HCT116 (cell line): ENCODE measurements at regions not wholly inside any gene's neighbourhood (a gene's known extent, or its start where the extent isn't known, plus 50 kb on each side); places are given as distances from the start of the nearest gene placed in this dataset.

Experiments
- ATAC-seq: fragments of 200-7000 bp; cut with Tn5 transposase; 2 replicates; pipeline ENCODE4 v1.9.1; 2020; ENCODE audit warnings: mild to moderate bottlenecking, moderate library complexity
- BruUV-seq: library from RNA; stranded (reverse); fragments of 400-500 nt; replicated peaks from 2 replicates; lab custom pipeline; 2021; lab: Mats Ljungman, UMichigan
- CTCF ChIA-PET: fragments of 300-600 bp; sonication (Branson Sonifier 250); formaldehyde crosslinking; loops from one replicate; lab custom pipeline; 2021; ENCODE audit warnings: antibody characterized with exemption; lab: Charles Lee
- POLR2A ChIA-PET: fragments of 300-600, 350-600 bp; sonication (Branson Sonifier 250); formaldehyde crosslinking; loops from one replicate; lab custom pipeline; 2021; ENCODE audit warnings: antibody characterized with exemption; lab: Charles Lee
- RAD21 ChIA-PET, 2 experiments: fragments of 300-600 bp; sonication (Branson Sonifier 250); formaldehyde crosslinking; loops; one replicate each; lab custom pipeline; 2023; ENCODE audit warnings: low total read pairs in 2 of 2; ENCODE audit not compliant: uncharacterized antibody in 2 of 2, unreplicated experiment in 2 of 2, low non-redundant PET in 1 of 2; lab: Charles Lee
- DNase-seq: peaks from one replicate; pipeline ENCODE4 v3.0.0-alpha.2; 2010; ENCODE audit warnings: low read depth, low spot score
- H2AFZ ChIP-seq: fragments of 200-600 bp; shearing (Covaris generic), sonication (generic); 2 replicates; pipeline ENCODE4 v1.6.1; 2017; ENCODE audit warnings: low read depth, mixed run types, mixed read lengths, antibody characterized with exemption, low read length; ENCODE audit not compliant: poor library complexity, severe bottlenecking
- H3K27ac ChIP-seq: 2 replicates; pipeline ENCODE4 v1.5.1; 2012; ENCODE audit warnings: low read depth, low read length
- H3K27me3 ChIP-seq: fragments of 200-600 bp; sonication (generic); 2 replicates; pipeline ENCODE4 v1.6.1; 2016; ENCODE audit warnings: mixed run types, low read length, mixed read lengths; ENCODE audit not compliant: insufficient read depth
- H3K36me3 ChIP-seq, 2 experiments: fragments of 200-500 bp in 1 of 2; fragments of 200-600 bp in 1 of 2; sonication (Bioruptor generic) in 1 of 2; sonication (generic) in 1 of 2; 2 replicates each; pipeline versions ENCODE4 v1.5.1 to v1.6.1; 2014 to 2016; ENCODE audit warnings: low read length in 2 of 2, inconsistent platforms in 1 of 2, mixed read lengths in 1 of 2, mixed run types in 1 of 2; ENCODE audit not compliant: insufficient read depth in 2 of 2, control insufficient read depth in 1 of 2
- H3K4me1 ChIP-seq, 2 experiments: fragments of 200-600 bp in 1 of 2; sonication (generic) in 1 of 2; 2 replicates each; pipeline versions ENCODE4 v1.5.1 to v1.6.1; 2012 to 2017; ENCODE audit warnings: low read length in 2 of 2, inconsistent platforms in 1 of 2, mild to moderate bottlenecking in 1 of 2, mixed read lengths in 1 of 2, mixed run types in 1 of 2, moderate library complexity in 1 of 2; ENCODE audit not compliant: insufficient read depth in 2 of 2, control insufficient read depth in 1 of 2
- H3K4me2 ChIP-seq: fragments of 200-600 bp; sonication (generic); 2 replicates; pipeline ENCODE4 v1.6.1; 2017; ENCODE audit warnings: mixed run types, low read length, mixed read lengths
- H3K4me3 ChIP-seq, 2 experiments: fragments of 200-600 bp in 1 of 2; sonication (generic) in 1 of 2; replicated peaks in 1 of 2; 2 replicates each; pipeline ENCODE4 v1.5.1; 2011 to 2016; ENCODE audit warnings: low read length in 2 of 2, control low read depth in 1 of 2, low read depth in 1 of 2, mild to moderate bottlenecking in 1 of 2, mixed read lengths in 1 of 2, mixed run types in 1 of 2
- H3K79me2 ChIP-seq: fragments of 200-600 bp; sonication (generic); 2 replicates; pipeline ENCODE4 v1.6.1; 2017; ENCODE audit warnings: mild to moderate bottlenecking, mixed run types, low read length, moderate library complexity, mixed read lengths; ENCODE audit not compliant: insufficient read depth
- H3K9ac ChIP-seq: fragments of 200-600 bp; sonication (generic); 2 replicates; pipeline ENCODE4 v1.6.1; 2016; ENCODE audit warnings: low read length, mixed read lengths
- H3K9me2 ChIP-seq: fragments of 200-600 bp; sonication (generic), shearing (Covaris generic); 2 replicates; pipeline ENCODE4 v1.6.1; 2017; ENCODE audit warnings: mixed run types, mild to moderate bottlenecking, moderate library complexity; ENCODE audit not compliant: insufficient read depth
- H3K9me3 ChIP-seq, 2 experiments: fragments of 200-500 bp in 1 of 2; fragments of 200-600 bp in 1 of 2; sonication (Bioruptor generic) in 1 of 2; sonication (generic) in 1 of 2; 2 replicates each; pipeline ENCODE4 v1.6.1; 2014 to 2017; ENCODE audit warnings: low read length in 2 of 2, mixed read lengths in 2 of 2, inconsistent platforms in 1 of 2, low read depth in 1 of 2, mild to moderate bottlenecking in 1 of 2, mixed run types in 1 of 2, moderate library complexity in 1 of 2; ENCODE audit not compliant: control insufficient read depth in 1 of 2, insufficient read depth in 1 of 2
- H4K20me1 ChIP-seq: fragments of 200-600 bp; sonication (generic), shearing (Covaris generic); 2 replicates; pipeline ENCODE4 v1.6.1; 2017; ENCODE audit warnings: mixed run types, mild to moderate bottlenecking, moderate library complexity; ENCODE audit not compliant: insufficient read depth
- CBX3 ChIP-seq: IDR thresholded peaks from 2 replicates; pipeline ENCODE4 v1.6.1; 2012; ENCODE audit warnings: low read depth
- CEBPB ChIP-seq: IDR thresholded peaks from 2 replicates; pipeline ENCODE4 v1.6.1; 2012; ENCODE audit warnings: low read depth
- EGR1 ChIP-seq: IDR thresholded peaks from 2 replicates; pipeline ENCODE4 v1.6.1; 2012; ENCODE audit warnings: low read depth
- ELF1 ChIP-seq: IDR thresholded peaks from 2 replicates; pipeline ENCODE4 v1.6.1; 2012; ENCODE audit warnings: low read depth, borderline replicate concordance
- FOSL1 ChIP-seq: IDR thresholded peaks from 2 replicates; pipeline ENCODE4 v1.6.1; 2012; ENCODE audit warnings: low read depth
- MAX ChIP-seq: IDR thresholded peaks from 2 replicates; pipeline ENCODE4 v1.6.1; 2012
- POLR2AphosphoS5 ChIP-seq: IDR thresholded peaks from 2 replicates; pipeline ENCODE4 v1.6.1; 2011; ENCODE audit warnings: mild to moderate bottlenecking, low read depth, low read length, moderate library complexity
- RAD21 ChIP-seq: IDR thresholded peaks from 2 replicates; pipeline ENCODE4 v1.6.1; 2012; ENCODE audit warnings: low read depth, mild to moderate bottlenecking
- SIN3A ChIP-seq: IDR thresholded peaks from 2 replicates; pipeline ENCODE4 v1.6.1; 2012; ENCODE audit warnings: low read depth
- SRF ChIP-seq: IDR thresholded peaks from 2 replicates; pipeline ENCODE4 v1.6.1; 2012; ENCODE audit warnings: low read depth
- TCF7L2 ChIP-seq: IDR thresholded peaks from 2 replicates; pipeline ENCODE4 v1.7.0; 2011; ENCODE audit warnings: borderline replicate concordance, inconsistent platforms; ENCODE audit not compliant: insufficient read depth, insufficient read length; ENCODE audit errors: extremely low read depth
- YY1 ChIP-seq: IDR thresholded peaks from 2 replicates; pipeline ENCODE4 v1.6.1; 2011; ENCODE audit warnings: low read length, low read depth, moderate library complexity, mild to moderate bottlenecking; ENCODE audit not compliant: insufficient replicate concordance; ENCODE audit errors: extremely low read depth
- ZFX ChIP-seq: fragments of 450-650 bp; IDR thresholded peaks from 2 replicates; pipeline ENCODE4 v1.6.1; 2017
- intact Hi-C: fragments of 100-400 bp; cut with micrococcal nuclease; formaldehyde crosslinking; loops from 2 replicates; pipeline ENCODE4 v1.10.0; 2022
- TF ChIP-seq, protein P1 (sequence below), 3 experiments: fragments of 200-600 bp in 1 of 3; sonication (generic) in 1 of 3; IDR thresholded peaks in 2 of 3; conservative IDR thresholded peaks in 1 of 3; 2 replicates each; pipeline ENCODE4 v1.5.1; 2012 to 2017; ENCODE audit warnings: low read depth in 2 of 3, low read length in 2 of 3, antibody characterized with exemption in 1 of 3, borderline replicate concordance in 1 of 3, control low read depth in 1 of 3, mild to moderate bottlenecking in 1 of 3, mixed read lengths in 1 of 3, mixed run types in 1 of 3, moderate library complexity in 1 of 3; ENCODE audit not compliant: insufficient read depth in 1 of 3

DNA sequence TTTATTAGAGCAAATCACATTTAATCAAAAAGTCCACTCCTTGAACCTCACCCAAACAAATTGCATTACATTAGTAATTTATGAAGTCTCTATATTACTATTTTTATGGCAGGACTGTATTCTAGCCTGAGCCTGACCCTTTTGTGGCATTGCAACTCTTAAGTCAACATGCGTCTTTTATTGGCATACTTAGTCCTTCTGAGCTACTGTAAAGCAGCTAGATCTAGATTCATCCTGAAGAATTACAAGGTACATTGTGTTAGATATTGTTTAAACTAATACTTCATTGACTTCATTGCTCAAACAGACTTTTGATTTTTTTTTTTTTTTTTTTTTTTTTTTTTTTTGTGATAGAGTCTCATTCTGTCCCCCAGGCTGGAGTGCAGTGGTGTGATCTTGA, 1842.5 kb upstream of the CDH9 start:
- Histone ChIP-seq H3K4me2 (no peak overlapping the region), H3K4me3 (no peak overlapping the region), H3K27ac (no peak overlapping the region), H3K9me2 (no peaks in the 10 kb centered on the region), H2AFZ (no peak overlapping the region), H3K79me2 (no peaks in the 10 kb centered on the region), H3K9ac (no peak overlapping the region), H3K36me3 (no peaks in the 10 kb centered on the region), H3K4me1 (no peaks in the 10 kb centered on the region), H3K27me3 (no peaks in the 10 kb centered on the region), H3K9me3 (peaks cover 15 to 17% of the 10 kb centered on the region in 2 experiments; a peak in 2 of 4 replicates), H4K20me1 (no peaks in the 10 kb centered on the region)
- no peak for DNase-seq
- intact Hi-C loops = no loop called here
- no peak for TF ChIP-seq SIN3A
- TF ChIP-seq, protein P1, sequence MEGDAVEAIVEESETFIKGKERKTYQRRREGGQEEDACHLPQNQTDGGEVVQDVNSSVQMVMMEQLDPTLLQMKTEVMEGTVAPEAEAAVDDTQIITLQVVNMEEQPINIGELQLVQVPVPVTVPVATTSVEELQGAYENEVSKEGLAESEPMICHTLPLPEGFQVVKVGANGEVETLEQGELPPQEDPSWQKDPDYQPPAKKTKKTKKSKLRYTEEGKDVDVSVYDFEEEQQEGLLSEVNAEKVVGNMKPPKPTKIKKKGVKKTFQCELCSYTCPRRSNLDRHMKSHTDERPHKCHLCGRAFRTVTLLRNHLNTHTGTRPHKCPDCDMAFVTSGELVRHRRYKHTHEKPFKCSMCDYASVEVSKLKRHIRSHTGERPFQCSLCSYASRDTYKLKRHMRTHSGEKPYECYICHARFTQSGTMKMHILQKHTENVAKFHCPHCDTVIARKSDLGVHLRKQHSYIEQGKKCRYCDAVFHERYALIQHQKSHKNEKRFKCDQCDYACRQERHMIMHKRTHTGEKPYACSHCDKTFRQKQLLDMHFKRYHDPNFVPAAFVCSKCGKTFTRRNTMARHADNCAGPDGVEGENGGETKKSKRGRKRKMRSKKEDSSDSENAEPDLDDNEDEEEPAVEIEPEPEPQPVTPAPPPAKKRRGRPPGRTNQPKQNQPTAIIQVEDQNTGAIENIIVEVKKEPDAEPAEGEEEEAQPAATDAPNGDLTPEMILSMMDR (IDR thresholded peaks at IDR 0.05 in 2 of 3, conservative IDR thresholded peaks at IDR 0.05 in 1 of 3; ENCODE audit: borderline replicate concordance in 1 of 3, insufficient read depth in 1 of 3, low read depth in 2 of 3, low read length in 2 of 3) = no peak
- TF ChIP-seq ZFX = no peak
- TF ChIP-seq ELF1 = no peak
- TF ChIP-seq MAX = no peak
- TF ChIP-seq EGR1 = no peak
- TF ChIP-seq SRF = no peak
- TF ChIP-seq CEBPB = no peak
- no peak for TF ChIP-seq CBX3
- no peak for TF ChIP-seq TCF7L2
- TF ChIP-seq RAD21 = no peak
- TF ChIP-seq YY1 = no peak
- no peak for TF ChIP-seq FOSL1
- TF ChIP-seq POLR2AphosphoS5 = no peak
- RAD21 ChIA-PET = no interaction called here
- CTCF ChIA-PET = no interaction called here
- no peak for ATAC-seq
- POLR2A ChIA-PET = no interaction called here
- no TSS peak for BruUV-seq
